Fibroblast of the aortic adventitia (primary cell): ENCODE measurements at regions not wholly inside any gene's neighbourhood (a gene's known extent, or its start where the extent isn't known, plus 50 kb on each side); places are given as distances from the start of the nearest gene placed in this dataset.

Source experiments
- DNase-seq: peaks from one replicate; pipeline ENCODE4 v3.0.0-alpha.2; 2010; ENCODE audit warnings: low read depth
- H3K4me3 ChIP-seq: 2 replicates; pipeline ENCODE4 v1.5.1; 2011; ENCODE audit warnings: low read depth, mild to moderate bottlenecking, control low read depth, low read length, moderate library complexity
- TF ChIP-seq, protein P1 (sequence below): IDR thresholded peaks from 2 replicates; pipeline ENCODE4 v1.5.1; 2011; ENCODE audit warnings: mild to moderate bottlenecking, low read length, control low read depth, inconsistent platforms; ENCODE audit not compliant: insufficient read depth

DNA sequence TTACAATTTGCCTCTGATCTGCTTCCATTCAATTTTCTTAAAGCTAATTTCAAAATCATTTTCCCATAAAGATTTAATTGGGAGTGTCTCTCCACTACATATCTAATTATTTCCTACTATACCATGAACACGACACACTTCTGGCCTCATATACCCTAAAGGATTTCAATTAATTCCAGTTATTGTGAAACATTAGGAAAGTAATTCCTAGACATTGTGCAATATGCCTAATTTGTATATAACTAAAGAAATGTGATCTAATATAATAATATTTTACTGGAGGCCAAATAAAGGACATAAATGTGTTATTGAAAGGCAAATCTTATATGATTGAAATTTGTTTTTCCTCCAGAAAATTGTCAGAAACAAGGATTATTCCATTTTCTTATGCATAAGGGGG, 727.2 kb upstream of the ADGRL2 start:
- no peak for DNase-seq
- TF ChIP-seq, protein P1, sequence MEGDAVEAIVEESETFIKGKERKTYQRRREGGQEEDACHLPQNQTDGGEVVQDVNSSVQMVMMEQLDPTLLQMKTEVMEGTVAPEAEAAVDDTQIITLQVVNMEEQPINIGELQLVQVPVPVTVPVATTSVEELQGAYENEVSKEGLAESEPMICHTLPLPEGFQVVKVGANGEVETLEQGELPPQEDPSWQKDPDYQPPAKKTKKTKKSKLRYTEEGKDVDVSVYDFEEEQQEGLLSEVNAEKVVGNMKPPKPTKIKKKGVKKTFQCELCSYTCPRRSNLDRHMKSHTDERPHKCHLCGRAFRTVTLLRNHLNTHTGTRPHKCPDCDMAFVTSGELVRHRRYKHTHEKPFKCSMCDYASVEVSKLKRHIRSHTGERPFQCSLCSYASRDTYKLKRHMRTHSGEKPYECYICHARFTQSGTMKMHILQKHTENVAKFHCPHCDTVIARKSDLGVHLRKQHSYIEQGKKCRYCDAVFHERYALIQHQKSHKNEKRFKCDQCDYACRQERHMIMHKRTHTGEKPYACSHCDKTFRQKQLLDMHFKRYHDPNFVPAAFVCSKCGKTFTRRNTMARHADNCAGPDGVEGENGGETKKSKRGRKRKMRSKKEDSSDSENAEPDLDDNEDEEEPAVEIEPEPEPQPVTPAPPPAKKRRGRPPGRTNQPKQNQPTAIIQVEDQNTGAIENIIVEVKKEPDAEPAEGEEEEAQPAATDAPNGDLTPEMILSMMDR, result no peak
- no peak overlapping the region for H3K4me3 ChIP-seq

DNA sequence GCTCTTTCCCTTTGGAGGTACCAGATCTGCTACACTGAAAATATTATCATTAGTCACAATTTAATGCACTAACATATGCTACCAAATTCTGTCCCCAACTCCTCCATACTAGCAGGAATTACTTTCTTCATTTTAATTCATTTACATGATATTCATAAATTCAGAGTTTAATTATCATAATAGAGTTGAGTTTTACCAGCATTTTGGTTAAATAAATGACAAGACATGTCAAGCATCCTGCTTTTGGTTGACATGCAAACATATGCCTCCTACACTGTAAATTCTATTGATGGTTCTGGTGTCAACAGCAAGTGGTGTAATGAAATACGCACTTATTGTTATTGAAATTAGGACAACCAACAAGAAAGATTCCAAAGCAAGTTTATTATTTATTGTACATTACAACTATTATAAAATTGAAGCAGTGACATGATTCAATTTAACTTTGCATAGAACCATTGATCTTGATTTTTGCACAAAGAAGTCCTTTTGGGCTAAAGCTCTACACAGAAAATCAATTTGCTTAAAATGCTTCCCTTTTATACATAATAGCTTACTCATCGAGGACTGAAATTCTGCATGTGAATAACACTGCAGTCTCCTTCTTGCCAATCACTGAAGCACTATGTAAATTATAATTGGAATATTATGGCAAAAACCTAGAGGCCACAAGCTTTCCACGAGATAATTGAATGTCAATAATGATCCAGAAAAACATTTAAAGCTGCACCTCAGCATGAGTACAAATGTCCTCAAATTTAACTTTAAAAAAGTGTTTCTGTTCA, 728.6 kb upstream of the ADGRL2 start:
- DNase-seq, result no peak
- TF ChIP-seq, protein P1, result no peak
- no peak overlapping the region for H3K4me3 ChIP-seq

DNA sequence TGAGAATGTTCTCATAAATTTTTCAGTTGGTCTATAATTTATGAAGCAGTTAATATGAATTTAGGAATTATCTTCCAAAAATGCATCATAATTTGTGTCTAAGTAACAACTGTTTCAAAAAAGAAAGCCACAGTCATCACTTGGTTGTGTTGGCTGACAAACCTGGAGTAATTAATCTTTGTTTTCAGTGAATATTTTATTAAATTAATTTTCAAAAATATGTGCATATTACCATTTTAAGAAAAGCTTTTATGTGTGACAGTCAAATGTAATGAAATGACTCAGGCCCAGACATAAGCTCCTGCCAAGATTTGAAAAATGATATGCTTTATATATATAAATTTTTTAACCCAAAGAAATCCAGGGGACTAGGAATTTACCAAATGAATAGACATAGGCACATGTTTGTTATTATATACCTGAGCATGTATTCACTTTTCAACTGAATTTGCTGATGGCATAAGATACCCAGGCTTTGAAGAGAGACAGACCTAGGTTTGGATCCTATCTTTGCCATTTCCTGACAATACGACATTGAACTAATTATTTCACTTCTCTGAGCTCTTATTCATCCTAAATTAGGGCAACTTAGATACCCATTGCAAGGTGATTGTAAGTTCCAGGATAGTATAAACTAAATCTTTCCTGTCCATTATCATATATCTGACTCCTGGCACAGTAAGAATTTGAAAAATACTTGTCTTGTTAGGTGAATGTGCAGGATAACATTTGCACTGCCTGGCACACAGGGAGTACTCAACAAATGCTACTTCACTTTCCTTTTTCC, 729.5 kb upstream of the ADGRL2 start:
- DNase-seq, result no peak
- TF ChIP-seq, protein P1, result no peak
- H3K4me3 ChIP-seq, result no peak overlapping the region

DNA sequence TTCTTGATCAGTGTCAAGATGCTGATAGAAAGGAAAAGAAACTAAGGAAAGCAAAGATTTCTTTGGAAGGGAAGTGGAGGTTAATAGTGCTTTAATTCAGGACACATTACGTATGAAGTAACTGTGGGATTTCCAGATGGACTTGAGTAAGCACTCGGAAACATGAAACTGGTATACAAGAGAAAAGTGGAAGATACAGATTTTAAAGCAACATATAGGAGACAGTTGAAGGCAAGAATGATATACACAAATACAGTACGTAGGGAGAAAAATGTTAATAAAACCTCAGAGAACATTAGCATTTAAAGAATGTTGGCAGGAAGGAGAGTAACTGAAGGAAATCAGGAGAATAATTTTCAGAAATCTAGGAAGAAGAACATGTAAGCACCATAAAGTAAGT, 730.9 kb upstream of the ADGRL2 start:
- no peak for DNase-seq
- no peak overlapping the region for H3K4me3 ChIP-seq
- TF ChIP-seq, protein P1, result no peak

DNA sequence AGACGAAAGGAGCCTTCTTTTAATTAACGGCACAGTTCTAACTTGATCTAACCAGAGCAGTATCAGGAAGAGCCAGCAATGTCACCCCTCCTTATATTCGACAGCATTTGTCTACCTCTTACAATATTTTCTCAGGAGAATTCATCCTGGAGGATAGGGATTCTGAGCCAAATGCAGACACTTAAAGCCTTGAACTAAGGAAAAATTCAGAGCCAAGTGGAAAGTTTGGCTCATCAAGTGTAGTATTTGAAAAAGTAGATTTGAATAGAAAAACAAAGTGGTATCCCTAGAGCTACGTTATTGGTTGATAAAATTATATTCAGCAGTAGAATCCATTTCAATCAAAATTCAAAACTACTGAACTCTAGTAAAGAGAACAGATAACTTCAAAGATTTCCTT, 732.0 kb upstream of the ADGRL2 start:
- no peak overlapping the region for H3K4me3 ChIP-seq
- DNase-seq, result no peak
- TF ChIP-seq, protein P1, result no peak

DNA sequence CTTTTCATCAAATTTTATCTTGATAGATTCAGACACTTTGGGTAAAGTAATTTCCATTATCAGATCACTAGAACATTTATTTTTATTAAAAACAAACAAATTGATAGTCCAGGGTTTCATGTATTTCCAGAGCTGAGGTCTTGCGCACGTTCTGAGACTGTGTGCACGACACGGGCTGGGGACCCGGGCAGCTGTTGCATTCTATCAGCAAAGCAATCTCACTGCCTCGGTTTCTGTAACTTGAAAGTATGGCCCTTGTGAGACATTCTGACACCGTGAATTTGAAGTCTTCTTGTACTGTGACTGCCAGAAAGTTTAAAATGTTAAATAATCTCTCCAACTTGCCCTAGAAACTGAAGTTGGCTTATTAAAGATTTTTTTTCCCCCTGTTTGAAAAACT, 746.9 kb upstream of the ADGRL2 start:
- DNase-seq, result no peak
- H3K4me3 ChIP-seq, result no peak overlapping the region
- TF ChIP-seq, protein P1, result no peak
